Adipocyte (in vitro differentiated cells): ENCODE measurements at regions not wholly inside any gene's neighbourhood (a gene's known extent, or its start where the extent isn't known, plus 50 kb on each side); places are given as distances from the start of the nearest gene placed in this dataset.

Experiments
- DNase-seq: peaks from one replicate; pipeline ENCODE4 v3.0.0-alpha.2; 2015; ENCODE audit warnings: low read depth
- H3K27me3 ChIP-seq: replicated peaks from 2 replicates; pipeline ENCODE4 v1.7.0; 2013; ENCODE audit warnings: mild to moderate bottlenecking, low read length, moderate library complexity; ENCODE audit not compliant: control insufficient read depth, insufficient read depth
- H3K36me3 ChIP-seq: 2 replicates; pipeline ENCODE4 v1.7.0; 2013; ENCODE audit warnings: low read length, mild to moderate bottlenecking, moderate library complexity; ENCODE audit not compliant: control insufficient read depth, insufficient read depth, severe bottlenecking
- H3K4me1 ChIP-seq: 2 replicates; pipeline ENCODE4 v1.7.0; 2013; ENCODE audit warnings: mild to moderate bottlenecking, low read length, moderate library complexity; ENCODE audit not compliant: control insufficient read depth, insufficient read depth
- H3K4me3 ChIP-seq: 2 replicates; pipeline ENCODE4 v1.7.0; 2013; ENCODE audit warnings: mild to moderate bottlenecking, low read length, moderate library complexity
- H3K9ac ChIP-seq: 2 replicates; pipeline ENCODE4 v1.7.0; 2013; ENCODE audit warnings: mild to moderate bottlenecking, low read length, moderate library complexity
- H3K9me3 ChIP-seq: 2 replicates; pipeline ENCODE4 v1.7.0; 2013; ENCODE audit warnings: mild to moderate bottlenecking, low read length, moderate library complexity; ENCODE audit not compliant: control insufficient read depth

- peaks cover 4% of the 10 kb centered on the region for H3K9me3 ChIP-seq
- no peak overlapping the region for H3K9ac ChIP-seq
- DNase-seq, result no peak
These were observed 1108.5 kb upstream of the EEF2KMT start for GRCh38 chr16:6206080-6206479.

DNA sequence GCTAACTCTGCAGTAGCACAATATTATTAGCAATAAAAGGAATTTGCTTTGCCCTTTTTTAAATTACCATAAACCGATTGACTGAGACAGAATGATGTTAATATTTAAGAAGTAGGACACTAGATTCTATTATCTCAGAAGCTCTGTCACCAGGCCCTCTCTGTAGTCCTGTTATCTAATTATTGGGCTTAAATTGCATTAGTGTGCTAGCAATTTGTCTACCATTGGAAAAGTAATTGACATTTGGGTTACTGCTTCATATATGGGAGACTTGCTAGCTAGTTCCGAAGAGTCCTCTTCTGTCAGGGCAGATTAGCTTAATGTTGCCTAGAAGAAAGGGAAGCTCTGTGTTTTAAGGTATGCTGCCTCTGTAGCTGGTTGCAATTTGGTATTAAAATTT, 1107.3 kb upstream of the EEF2KMT start:
- Histone ChIP-seq H3K4me3 (no peak overlapping the region), H3K9me3 (peaks cover 4% of the 10 kb centered on the region), H3K9ac (no peak overlapping the region), H3K4me1 (no peaks in the 10 kb centered on the region), H3K36me3 (no peaks in the 10 kb centered on the region), H3K27me3 (no peaks in the 10 kb centered on the region)
- no peak for DNase-seq

More at GRCh38 chr16:6206080-6206479, 1108.5 kb upstream of the EEF2KMT start:
- no peak overlapping the region for H3K4me3 ChIP-seq
- H3K36me3 ChIP-seq, result no peaks in the 10 kb centered on the region
- H3K4me1 ChIP-seq, result no peaks in the 10 kb centered on the region
- no peaks in the 10 kb centered on the region for H3K27me3 ChIP-seq

DNA sequence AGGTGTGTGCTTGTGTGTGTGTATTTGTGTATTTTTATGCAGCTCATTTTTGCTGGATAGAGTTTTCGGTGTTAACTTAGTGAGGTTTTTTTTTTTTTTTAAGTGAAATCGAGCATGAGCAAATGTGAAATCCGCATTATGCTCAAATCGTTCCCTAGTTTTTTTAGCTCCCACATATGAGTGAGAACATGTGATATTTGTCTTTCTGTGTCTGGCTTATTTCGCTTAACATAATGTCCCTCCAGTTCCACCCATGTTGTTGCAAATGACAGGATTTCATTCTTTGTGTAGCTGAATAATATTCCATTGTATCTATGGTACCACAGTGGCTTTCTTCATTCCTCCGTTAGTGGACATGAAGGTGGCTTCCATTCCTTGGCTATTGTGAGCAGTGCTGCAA, 1103.3 kb upstream of the EEF2KMT start:
- H3K4me3 ChIP-seq, result no peak overlapping the region
- H3K27me3 ChIP-seq, result no peaks in the 10 kb centered on the region
- DNase-seq, result no peak
- no peaks in the 10 kb centered on the region for H3K36me3 ChIP-seq
- H3K9ac ChIP-seq, result no peak overlapping the region
- peaks cover 4% of the 10 kb centered on the region for H3K9me3 ChIP-seq
- no peaks in the 10 kb centered on the region for H3K4me1 ChIP-seq

DNA sequence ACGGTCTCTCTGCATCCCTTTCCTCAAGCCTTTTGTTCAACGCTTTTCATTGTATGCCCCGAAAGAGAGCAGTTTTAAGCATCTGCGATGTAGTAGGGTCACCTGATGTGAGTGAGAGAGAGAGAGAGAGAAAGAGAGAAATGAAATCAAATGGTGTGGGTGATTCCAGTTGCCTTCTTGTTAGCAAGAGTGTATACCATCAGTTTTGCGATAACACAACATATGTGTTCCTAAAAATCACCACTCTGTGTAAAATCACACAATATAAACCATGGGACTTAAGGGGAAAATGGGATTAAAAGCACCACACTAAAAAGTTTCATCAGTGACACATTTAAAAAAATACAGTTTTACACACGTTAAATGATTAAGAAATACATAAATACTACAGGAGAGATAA, 1102.7 kb upstream of the EEF2KMT start:
- no peaks in the 10 kb centered on the region for H3K4me1 ChIP-seq
- H3K9ac ChIP-seq, result no peak overlapping the region
- DNase-seq, result no peak
- H3K27me3 ChIP-seq, result no peaks in the 10 kb centered on the region
- no peak overlapping the region for H3K4me3 ChIP-seq
- H3K36me3 ChIP-seq, result no peaks in the 10 kb centered on the region
- peaks cover 4% of the 10 kb centered on the region for H3K9me3 ChIP-seq

DNA sequence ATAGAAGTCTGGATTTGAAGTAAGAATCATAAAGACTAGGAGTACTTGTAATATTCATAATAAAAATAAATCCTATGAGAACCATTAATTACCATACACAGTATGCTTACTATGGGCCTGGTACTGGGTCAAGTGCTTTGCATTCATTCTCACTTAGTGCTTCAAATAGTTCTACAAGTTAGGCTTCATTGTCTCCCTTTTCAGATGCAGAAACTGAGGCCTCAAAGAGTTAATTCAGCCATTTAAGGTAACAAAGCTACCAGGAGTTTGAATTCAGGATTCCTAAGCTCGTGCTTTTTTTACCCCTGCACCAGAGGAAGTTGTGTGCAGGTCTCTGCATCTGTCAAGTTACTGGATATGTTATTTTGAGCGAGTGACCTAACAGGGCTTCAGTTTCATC, 1098.4 kb upstream of the EEF2KMT start:
- H3K36me3 ChIP-seq, result no peaks in the 10 kb centered on the region
- no peaks in the 10 kb centered on the region for H3K9me3 ChIP-seq

GRCh38 chr16:6193718-6194117, 1096.1 kb upstream of the EEF2KMT start:
- no peaks in the 10 kb centered on the region for H3K9me3 ChIP-seq
- no peak overlapping the region for H3K4me3 ChIP-seq
- H3K4me1 ChIP-seq, result no peaks in the 10 kb centered on the region
- no peak for DNase-seq
- H3K27me3 ChIP-seq, result no peaks in the 10 kb centered on the region
- H3K9ac ChIP-seq, result no peak overlapping the region
- H3K36me3 ChIP-seq, result no peaks in the 10 kb centered on the region

More for the DNA sequence above, 1098.4 kb upstream of the EEF2KMT start:
- no peak overlapping the region for H3K9ac ChIP-seq
- no peaks in the 10 kb centered on the region for H3K4me1 ChIP-seq
- DNase-seq, result no peak
- H3K27me3 ChIP-seq, result no peaks in the 10 kb centered on the region
- no peak overlapping the region for H3K4me3 ChIP-seq

DNA sequence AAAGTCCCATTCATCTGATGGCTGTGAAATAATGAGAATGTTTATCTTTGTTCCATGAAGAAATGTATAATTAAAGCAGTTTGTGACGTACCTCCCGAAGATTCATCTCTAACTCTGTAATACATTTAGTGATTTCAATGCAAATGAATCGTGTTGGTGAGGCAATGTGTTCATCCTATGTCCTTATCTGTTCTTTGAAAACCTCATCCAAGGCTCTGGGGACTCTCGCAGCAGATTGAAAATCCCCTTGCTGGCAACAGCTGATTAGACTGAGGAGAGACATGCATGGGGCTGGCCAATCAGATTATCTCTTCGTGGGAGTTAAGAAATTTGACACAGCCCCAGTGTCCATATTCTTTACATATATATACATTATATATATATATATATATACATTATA, 1095.4 kb upstream of the EEF2KMT start:
- no peak for DNase-seq
- H3K27me3 ChIP-seq, result no peaks in the 10 kb centered on the region
- H3K4me3 ChIP-seq, result no peak overlapping the region
- no peaks in the 10 kb centered on the region for H3K36me3 ChIP-seq
- no peak overlapping the region for H3K9ac ChIP-seq
- H3K9me3 ChIP-seq, result no peaks in the 10 kb centered on the region
- no peaks in the 10 kb centered on the region for H3K4me1 ChIP-seq

DNA sequence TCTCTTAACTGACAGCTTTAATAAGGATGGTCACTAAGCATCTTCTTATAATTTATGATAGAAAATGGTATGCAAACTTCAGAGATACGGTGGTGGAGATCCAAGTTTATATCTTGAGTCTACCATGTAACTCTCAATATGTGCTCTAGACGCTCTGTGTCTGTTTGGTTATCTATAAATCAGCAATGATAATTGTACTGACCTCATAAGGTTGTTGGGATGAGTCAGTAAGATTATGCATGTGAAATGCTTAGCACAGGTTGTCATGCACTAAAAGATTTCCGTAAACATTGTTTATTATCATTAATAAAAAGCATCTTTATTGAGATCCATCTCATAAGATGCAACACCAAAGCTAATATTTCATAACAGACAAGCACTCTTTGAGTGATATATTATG, 1094.9 kb upstream of the EEF2KMT start:
- Histone ChIP-seq H3K9ac (no peak overlapping the region), H3K4me1 (no peaks in the 10 kb centered on the region), H3K9me3 (no peaks in the 10 kb centered on the region), H3K36me3 (no peaks in the 10 kb centered on the region), H3K4me3 (no peak overlapping the region), H3K27me3 (no peaks in the 10 kb centered on the region)
- DNase-seq, result no peak

- no peak overlapping the region for H3K4me3 ChIP-seq
- no peaks in the 10 kb centered on the region for H3K27me3 ChIP-seq
- peaks cover 6% of the 10 kb centered on the region for H3K9me3 ChIP-seq
- no peak overlapping the region for H3K9ac ChIP-seq
- no peak for DNase-seq
- no peaks in the 10 kb centered on the region for H3K36me3 ChIP-seq
- no peaks in the 10 kb centered on the region for H3K4me1 ChIP-seq
These were observed 1093.2 kb upstream of the EEF2KMT start for GRCh38 chr16:6190776-6191175.

GRCh38 chr16:6189216-6189615, 1091.6 kb upstream of the EEF2KMT start:
- Histone ChIP-seq H3K36me3 (no peaks in the 10 kb centered on the region), H3K27me3 (no peaks in the 10 kb centered on the region), H3K4me3 (no peak overlapping the region), H3K4me1 (no peaks in the 10 kb centered on the region), H3K9ac (no peak overlapping the region), H3K9me3 (peaks cover 6% of the 10 kb centered on the region)
- DNase-seq, result no peak

DNA sequence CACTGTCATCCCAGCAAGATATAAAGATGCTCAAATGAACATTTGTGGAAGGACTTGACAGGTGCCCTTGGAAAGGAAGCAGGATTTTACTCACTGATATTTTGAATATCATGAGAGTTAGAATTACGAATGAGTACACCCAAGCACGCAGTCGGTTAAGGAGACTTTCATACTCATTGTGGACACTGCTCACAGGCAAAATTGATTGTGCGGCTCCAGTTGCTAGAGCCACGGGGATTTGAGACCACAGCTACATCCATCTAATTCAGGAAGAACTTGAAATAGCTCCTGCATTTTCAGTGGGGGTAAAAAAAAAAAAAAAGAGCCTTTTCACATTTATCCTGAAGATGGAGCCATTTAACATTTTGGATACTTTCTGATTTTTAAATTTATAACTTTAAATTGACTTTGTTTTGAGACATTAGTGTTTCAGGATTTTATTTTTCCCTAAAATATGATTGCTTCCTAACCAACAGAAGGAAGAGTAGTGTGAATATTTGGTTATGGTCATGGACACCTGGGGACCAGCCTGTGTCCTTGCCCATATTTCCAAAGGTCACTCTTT, 1080.1 kb upstream of the EEF2KMT start:
- H3K36me3 ChIP-seq, result no peaks in the 10 kb centered on the region
- DNase-seq, result no peak
- no peaks in the 10 kb centered on the region for H3K4me1 ChIP-seq
- H3K9ac ChIP-seq, result no peak overlapping the region
- no peaks in the 10 kb centered on the region for H3K9me3 ChIP-seq
- no peaks in the 10 kb centered on the region for H3K27me3 ChIP-seq
- no peak overlapping the region for H3K4me3 ChIP-seq

DNA sequence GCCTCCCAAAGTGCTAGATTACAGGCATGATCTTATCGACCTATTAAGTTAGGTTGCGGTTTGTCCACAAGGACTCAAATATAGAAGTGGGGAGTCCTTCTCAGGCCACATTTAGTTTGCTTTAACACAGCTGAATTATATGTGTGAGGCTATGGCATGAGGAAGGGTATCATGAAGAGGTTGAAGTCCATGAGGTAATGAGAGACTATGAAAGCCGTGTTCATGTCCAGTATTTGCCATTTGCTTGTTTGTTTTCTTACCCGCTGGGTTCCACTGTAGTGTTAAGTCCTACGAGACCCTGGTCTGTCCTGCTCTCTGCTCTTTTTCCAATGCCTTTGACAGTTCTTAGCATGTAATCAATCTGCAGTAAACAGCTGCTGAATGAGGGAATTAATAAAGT, 1072.4 kb upstream of the EEF2KMT start:
- H3K36me3 ChIP-seq, result no peaks in the 10 kb centered on the region
- no peak overlapping the region for H3K9ac ChIP-seq
- no peaks in the 10 kb centered on the region for H3K27me3 ChIP-seq
- DNase-seq, result no peak
- H3K4me1 ChIP-seq, result no peaks in the 10 kb centered on the region
- H3K4me3 ChIP-seq, result no peak overlapping the region
- H3K9me3 ChIP-seq, result no peaks in the 10 kb centered on the region
